ENCODE measurements at regions not wholly inside any gene's neighbourhood (a gene's known extent, or its start where the extent isn't known, plus 50 kb on each side); places are given as distances from the start of the nearest gene placed in this dataset.

DNA sequence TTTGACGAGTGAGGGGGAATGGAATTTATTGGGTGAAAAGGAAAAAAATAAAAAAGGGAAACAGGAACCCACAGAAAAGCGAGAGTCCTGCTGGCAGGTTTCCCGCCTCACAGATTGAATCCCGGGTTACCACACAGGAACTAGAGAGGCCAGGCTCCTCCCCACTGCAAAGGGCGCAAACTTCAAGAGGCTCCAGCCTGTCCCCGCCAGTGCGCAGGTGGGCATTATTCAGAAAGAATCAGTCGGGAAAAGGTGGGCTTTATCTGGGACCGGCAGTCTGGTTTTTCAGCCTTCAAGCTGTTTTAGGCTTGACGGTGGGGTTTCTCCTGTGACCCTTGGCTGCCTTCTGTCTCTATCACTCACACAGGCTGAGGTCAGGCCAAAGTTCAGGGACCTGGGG is 1496.8 kb downstream of the RPA4 start:
- DNase-seq: no peak

DNA sequence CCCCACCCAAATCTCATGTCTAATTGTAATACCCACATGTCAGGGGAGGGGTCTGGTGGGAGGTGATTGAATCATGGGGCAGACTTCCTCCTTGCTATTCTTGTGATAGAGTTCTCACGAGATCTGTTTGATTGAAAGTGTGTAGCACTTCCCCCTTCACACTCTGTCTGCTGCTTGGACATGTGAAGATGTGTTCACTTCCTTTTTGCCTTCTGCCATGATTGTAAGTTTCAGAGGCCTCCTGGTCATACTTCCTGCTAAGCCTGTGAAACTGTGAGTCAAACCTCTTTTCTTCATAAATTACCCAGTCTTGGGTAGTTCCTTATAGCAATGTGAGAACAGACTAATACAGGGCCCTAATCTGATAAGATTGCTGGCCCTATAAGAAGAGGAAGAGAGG is 1514.8 kb downstream of the RPA4 start:
- DNase-seq: no peak

DNA sequence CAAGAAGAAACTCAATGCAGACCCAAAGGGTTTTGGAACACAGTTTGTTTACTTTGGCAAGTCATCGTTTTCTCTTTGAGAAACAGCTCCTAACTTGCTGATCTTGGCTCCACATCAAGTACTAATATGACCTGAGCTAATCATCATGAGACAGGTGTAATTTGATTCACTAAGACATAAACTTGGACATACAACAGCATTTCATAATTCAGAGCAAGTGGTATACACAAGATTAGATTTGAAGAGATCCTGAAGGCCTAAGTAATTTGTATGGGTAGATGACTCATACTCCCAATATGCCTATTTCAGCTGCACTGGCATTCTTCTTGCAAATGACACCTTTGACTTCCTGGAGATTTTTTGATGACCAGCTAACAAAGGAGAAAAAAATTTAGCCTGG is 1521.7 kb downstream of the RPA4 start:
- no peak for DNase-seq

DNA sequence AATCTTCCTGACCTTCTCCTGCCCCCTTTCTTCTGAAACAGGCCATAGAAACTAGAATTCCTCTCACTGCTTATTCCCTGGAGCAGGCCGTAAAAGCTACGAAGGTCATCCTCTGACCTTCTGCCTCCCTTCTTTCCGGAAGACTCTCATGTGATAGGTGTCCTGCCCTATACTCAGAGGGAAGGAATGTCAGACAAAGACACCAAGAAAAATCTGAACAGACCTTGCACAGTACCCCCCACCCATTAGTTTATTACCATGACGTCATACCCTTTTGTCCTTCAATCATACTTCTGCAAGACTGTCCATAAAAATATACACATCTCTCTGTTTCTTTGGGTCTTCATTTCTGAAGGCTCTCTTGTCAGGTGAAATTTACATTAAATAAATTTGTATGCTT is 1523.9 kb downstream of the RPA4 start:
- no peak for DNase-seq

DNA sequence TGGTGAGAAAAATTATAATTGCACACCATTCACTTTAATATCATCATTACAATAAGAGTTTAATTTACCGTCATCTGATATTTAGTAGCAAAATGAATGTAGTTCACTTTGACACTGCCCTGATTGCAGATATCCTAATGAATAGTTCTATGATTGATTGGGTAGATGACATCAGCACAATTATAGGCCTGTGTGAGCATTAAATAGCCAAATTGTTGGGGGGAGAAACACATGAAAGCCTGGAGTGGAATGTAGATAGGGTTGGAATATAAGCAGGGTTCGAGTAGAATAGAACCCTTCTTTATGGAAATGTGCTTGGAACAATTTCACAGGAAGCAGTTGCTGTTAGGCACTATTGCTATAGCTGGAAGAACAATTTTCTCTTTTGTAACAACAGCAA is 1526.2 kb downstream of the RPA4 start:
- DNase-seq: no peak

DNA sequence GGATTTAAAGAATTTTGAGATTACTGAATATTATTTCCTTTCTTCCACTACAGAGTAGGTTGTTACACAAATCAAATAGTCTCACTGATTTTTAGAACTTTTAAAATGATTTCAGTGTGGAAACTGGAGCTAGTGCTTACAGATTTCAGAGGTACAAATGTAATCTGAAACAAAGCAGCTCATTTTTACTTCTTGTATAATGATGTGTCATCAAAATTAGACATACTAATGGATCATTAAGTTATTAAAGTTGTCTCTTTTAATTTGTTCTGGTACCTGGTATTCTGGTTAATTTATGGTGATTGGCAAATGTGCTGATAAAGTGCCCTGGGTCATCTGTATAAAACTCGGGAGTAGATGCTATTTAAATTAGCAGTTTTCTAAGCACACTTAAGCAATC is 1528.3 kb downstream of the RPA4 start:
- no peak for DNase-seq

DNA sequence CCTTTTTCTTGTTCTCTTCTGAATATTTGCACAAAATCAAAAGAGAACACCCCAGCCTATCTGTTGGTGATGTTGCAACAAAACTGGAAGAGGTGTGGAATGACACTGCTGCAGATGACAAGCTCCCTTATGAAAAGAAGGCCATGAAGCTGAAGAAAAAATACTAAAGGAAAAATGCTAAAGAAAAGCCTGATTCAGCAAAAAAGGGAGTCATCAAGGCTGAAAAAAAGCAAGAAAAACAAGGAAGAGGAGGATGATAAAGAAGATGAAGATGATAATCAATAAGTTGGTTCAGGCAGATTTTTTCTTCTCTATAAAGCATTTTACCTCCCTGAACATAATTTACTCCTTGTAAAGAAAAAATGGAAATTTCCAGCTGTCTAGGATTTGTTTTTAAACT is 1538.8 kb downstream of the RPA4 start:
- DNase-seq: no peak

DNA sequence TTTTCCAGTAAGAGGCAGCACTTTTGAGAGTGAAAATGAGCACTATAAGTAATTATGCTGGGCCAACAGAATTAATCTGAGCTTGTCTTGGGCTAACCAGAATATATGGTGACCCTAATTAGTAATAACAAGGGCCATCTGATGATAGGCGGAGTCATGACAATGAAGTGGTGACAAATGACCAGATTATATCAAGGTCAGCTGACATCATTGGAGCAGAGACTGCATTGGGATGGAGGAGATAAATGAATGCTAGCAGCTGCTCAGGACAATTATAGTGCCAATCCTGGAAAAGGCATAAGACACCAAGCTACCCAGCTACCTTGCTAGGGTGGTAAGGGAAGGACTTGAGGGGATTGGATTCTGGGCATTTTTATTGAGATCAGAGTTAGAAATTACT is 1548.7 kb downstream of the RPA4 start:
- no peak for DNase-seq

DNA sequence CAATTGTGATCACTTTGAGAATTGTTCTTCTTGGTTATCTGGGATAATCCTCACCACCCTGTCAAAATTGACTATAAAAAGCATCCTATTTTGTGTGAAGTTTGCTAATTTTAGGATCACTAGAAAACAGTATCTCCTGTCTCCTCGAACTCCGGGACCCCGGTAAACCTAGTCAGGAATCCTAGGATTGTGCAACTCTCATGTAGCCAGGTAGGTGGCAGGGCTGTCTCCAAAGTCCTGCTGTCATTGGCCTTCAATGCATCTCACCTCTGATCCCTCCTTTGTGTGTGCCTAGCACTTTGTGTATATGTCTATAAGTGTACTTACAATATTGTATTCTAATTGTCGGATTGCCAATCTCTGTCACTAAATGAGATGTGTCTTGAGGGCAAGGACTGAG is 1564.8 kb downstream of the RPA4 start:
- DNase-seq: no peak

DNA sequence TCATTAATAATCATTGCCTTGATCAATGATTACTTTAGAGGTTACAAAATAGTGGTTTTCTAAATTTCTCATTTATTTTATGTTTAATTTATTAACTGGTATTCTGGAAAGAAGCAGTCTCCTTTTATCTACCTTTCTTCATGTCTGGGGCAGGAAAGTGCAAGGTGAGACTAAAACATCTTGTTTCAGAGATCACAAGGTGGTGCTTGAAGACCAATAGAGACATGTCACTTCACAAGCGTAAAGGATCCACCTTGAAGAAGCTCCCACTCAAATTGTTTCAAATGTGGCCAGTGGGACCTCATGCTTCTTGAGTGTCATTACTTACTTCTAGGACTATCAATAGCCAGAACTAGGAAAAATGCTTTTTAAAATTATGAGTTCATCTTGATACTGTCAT is 1568.7 kb downstream of the RPA4 start:
- no peak for DNase-seq

DNA sequence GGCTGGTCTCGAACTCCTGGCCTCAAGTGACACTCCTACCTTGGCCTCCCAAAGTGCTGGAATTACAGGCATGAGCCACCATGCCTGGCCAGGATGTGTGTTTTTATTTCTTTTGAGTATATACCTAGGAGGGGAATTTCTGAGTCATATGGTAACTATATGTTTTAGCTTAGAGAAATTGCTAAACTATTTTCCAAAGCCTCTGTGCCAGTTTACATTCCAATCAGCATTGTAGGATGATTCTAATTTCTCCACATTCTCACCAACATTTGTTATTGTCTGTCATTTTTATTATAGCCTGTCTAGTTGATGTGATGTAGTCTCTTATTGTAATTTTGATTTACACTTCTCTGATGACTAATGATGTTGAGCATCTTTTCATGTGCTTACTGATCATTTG is 1576.0 kb downstream of the RPA4 start:
- no peak for DNase-seq

DNA sequence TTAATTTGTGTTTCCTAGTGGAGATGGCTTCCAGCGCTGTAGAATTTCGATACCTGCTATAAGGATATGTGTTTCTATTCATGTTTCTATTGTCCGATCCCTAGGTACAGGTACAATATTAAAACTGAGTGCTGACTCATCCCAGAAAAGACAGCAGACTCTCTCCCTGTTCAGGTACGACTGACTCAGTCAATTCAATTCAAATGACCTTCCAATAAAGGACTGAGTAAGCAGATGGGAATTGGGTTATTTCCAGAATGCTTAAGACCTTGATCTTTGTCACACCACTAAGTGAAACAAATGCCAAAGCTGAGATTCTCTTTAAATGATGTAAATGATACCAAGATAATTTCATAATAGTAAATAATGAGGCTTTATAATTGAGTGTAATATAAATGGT is 1596.9 kb downstream of the RPA4 start:
- no peak for DNase-seq

DNA sequence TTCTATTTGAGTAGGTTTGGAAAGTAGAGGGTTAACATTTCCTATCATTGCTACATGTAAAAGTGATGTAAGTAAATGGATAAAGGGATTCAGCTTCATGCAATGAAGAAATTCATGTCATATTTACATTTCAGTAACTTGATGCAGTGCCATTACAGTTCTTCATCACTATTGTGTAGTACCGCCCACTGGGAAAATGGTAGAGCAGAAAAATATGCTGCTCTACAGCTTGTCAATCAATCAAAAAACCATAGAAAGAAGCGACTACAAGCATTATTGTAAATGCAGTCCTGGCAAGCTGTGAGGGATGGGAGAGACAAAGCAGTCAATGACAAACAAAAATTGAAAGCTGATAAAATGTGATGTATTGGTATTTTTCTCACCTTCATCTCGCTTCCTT is 1597.9 kb downstream of the RPA4 start:
- DNase-seq: no peak

DNA sequence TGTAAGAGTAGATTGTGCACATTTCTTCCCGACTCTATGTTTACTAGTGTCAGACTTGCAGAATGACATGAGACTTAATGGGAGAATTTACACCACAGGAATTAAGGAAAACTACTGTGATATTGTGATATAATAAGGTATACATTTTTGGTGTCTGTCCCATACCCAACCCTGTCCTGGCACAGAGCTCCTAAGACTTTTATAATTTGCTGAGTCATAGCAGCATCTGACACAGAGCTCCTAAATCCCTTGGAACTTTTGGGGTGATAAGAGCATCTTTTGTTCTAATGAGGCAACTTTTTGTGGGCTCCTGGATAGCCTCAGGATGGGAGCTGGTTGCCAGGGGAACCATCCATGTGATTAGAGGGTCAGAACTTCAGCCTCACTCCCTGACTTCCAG is 1607.0 kb downstream of the RPA4 start:
- DNase-seq: no peak

DNA sequence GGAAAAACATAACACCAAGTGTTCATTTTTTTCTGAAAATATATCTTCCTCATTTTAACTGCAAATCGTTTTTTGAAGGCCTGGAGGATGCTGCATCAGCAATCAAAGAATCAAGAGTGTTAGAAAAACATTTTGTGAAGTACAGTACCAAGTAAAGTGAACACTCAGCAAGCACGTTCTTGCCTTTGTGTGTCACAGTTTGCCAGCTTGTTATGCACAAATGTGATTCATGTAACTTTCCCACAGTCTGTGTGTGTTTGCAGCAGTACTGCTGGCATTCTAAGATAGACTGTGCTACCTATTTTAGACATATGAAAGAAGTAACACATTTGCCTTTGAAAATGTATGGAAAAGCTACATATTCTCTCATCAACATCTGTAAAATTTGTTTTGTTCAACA is 1617.7 kb downstream of the RPA4 start:
- DNase-seq: no peak

DNA sequence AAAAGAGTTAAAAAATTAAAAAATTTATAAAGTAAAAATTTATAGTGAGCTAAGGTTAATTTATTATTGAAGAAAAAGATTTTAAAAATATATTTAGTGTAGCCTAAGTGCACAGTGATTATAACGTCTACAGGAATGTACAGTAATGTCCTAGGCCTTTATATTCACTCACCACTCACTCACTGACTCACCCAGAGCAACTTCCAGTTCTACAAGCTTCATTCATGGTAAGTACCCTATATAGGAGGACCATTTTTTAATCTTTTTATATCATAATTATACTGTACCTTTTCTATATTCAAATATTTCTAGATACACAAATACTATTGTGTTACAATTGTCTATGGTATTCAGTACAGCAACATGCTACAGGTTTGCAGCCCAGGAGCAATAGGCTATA is 1623.2 kb downstream of the RPA4 start:
- DNase-seq: no peak

DNA sequence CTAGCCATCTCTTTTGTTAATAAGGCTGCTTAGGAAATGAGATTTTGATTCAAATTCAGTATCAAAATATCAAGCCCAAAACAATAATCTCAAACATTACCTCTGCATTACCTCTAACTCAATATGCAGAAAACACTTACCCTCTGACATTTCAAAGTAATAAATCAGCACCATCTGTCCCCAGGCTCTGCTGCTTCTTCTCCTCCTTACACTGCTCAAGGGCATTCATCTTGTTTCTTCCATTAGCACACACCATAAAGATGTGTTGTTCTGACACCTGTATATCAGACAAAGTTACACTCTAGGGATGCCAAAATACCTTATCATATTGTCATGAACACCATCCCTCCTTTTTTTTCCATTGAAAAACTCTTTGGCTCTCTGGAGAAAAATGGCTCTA is 1630.3 kb downstream of the RPA4 start:
- no peak for DNase-seq

DNA sequence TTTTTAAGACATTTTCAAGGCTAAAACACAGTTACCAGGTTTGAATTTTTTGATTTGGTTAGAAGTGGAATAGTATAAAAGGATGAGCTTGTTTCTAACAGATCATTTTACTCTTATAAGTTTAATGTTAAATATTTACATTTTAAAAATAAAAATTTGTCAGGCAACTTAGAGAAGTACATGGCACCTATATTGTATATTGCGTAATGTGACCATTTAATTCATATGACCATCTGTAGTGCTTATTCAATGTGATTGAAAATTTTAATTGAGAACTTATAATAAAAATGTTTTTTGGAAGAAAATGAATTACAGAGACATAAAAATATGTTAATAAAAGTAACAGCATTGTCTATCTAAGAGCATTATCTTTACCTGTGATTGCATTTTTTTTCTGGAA is 1632.4 kb downstream of the RPA4 start:
- no peak for DNase-seq

DNA sequence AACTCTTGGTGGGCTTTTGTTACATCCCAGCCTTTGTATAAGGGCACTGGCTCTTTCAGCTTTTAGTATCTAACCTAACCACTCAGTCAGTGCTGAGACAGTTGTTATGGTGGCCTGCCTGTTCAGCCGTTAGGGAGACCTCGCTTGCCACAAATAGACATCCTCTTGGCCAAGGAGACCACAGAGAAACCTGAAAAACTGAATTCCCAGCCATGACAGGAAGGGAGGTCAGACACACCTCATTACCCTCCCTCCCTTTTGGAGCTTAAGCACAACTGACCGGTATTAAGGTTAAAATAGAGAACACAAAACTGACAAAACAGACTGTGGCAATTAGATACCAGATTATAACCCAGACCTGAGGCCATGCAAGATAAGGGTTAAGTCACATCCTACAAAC is 1639.3 kb downstream of the RPA4 start:
- DNase-seq: no peak

DNA sequence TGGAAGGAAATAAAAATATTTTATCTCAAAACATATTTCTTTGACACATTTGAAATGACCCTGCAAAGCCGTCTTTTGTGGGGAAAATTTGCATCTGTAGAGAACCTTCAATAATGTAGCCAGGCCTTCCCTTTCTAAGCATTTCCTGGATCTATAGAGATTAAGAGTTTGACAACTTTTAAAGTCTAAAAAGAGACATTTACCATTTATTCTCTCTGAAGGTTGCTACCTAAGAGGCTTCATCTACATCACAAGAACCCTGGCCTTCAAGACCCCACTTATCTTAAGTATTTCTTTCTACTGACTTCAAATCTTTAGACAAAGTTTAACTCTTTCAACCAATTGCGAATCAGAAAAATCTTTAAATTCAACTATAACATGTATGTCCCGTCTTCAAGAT is 1639.8 kb downstream of the RPA4 start:
- no peak for DNase-seq

DNA sequence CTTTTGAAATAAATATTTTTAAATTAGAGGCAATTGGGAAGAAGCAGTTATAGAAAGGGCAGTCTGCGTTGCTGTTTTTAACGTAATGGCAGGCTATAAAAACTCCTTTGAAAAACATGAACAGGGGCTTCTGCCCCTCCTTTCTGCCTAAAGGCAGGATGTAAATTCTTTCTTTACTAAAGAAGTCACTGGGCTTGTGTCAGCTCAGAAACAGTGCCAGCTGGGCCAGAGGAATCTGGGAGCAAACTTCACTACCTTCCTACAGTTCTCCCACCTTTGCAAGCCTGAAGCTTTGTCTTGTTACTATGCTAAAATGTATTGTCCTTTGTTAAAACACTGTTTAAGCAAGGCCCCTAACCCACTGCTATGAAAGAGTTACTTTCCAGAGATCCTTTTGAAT is 1664.8 kb downstream of the RPA4 start:
- DNase-seq: no peak

DNA sequence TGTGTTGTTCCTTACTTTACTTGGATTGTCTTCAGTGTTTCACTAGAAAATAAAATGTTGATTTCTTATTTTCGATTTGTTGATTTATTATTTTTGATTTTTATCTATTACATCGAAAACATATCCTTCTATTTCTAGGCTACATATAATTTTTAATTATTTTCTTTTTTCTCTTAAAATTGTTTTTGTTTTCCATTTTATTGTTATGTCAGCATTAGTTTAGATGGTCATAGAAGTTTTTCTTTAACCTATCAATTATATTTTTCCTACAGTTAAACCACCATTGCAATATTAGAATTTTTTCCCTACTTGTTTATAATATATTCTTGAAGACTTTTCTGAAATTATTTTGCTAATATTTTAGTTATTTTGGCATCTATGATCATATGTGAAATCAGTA is 1685.1 kb downstream of the RPA4 start:
- DNase-seq: no peak

DNA sequence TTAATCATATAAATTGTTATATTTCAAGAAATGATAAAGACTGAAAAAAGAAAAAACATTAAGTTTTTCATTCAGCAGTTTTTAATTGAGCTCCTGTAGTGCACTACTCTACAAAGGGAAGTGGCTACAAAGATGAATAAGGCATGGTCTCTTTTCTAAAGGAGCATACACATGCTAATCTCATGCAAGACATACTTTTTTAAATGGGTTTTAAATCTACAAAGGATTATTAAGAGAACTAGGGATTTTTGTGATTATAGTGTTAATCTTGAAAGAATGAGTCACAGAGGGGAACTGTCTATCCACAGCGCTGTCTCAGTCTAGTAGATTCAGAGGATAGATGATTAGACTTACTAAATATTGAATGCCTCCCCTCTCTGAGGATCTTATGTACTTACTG is 1722.2 kb downstream of the RPA4 start:
- no peak for DNase-seq

DNA sequence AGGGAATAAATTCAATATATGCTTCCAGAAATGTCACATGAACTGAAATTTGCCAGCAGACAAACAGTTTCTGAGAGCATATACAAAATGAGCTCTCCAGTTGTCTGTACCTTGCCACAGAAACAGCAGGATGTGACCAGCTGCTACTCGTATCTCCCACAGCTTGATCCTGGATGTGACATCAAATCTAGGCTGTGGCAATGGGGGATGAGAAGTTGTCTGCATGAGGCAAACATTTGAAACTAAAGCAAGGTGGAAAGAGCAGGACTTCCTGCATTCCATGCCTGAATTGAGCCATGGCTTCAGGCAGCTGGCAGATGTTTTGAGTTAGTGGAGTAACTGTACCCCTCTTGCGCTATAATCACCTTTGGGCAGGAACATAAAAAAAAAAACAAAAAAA is 1724.0 kb downstream of the RPA4 start:
- no peak for DNase-seq

DNA sequence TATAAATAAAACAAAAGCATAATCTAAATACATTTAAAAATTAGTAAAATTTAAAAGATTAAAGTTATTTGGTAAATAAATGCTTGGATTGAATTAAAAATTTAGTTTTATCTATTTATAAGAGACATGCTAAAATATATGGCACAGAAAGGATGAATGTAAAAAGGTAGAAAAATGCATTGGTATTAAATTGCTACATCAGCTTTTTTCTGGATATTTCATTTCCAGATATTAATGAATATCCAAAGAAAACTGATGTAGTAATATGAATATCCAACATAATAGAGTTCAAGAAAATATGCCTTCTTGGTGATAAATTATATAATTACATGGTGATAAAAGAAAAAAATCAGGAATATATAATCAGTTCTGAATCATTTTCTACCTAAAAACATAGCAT is 1743.9 kb downstream of the RPA4 start:
- no peak for DNase-seq

DNA sequence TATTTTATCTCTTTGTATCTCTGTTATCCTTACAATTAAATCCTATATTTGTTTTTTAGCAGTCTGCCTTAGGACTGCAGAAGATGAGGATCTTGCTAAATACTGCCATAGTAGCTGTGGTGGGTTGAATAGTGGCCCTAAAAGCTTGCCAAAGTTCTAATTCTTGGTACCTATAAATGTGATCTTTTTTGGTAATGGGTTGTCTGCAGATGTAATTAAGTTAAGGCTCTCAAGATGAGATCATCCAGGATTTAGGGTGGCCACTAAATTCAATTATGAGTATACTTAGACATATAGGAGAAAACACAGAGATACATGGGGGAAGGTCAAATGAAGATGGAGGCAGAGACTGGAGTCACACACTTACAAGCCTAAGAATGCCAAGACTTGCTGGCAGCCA is 1753.7 kb downstream of the RPA4 start:
- no peak for DNase-seq

DNA sequence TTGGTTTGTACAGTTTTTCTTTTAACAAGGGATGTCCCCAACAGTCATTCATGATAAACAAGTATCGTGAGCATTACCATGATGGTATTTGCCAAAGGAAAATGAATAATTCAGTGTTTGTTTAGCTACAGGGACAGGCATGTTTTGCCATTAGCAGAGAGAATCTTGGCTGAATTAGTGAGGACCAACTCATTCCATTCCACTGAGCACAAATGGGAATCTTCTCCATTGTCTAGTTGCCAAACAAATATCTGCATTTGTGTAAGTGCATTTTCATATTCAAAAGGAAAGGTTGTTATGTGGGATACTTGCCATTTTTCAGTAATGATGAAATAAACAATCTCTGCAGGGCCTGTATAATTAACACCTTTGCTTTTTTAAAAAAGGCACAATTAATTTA is 1762.6 kb downstream of the RPA4 start:
- no peak for DNase-seq

Measured in GDM1 (cell line).